DND-41 (cell line): ENCODE measurements at regions not wholly inside any gene's neighbourhood (a gene's known extent, or its start where the extent isn't known, plus 50 kb on each side); places are given as distances from the start of the nearest gene placed in this dataset.

Source experiments
- EZH2 ChIP-seq: IDR thresholded peaks from 3 replicates; pipeline ENCODE4 v1.6.1; 2012; ENCODE audit warnings: borderline replicate concordance, low read depth, mild to moderate bottlenecking, moderate library complexity, low read length, inconsistent platforms; ENCODE audit not compliant: severe bottlenecking
- TF ChIP-seq, protein P1 (sequence below): IDR thresholded peaks from 2 replicates; pipeline ENCODE4 v1.5.1; 2012; ENCODE audit warnings: borderline replicate concordance, low read length, moderate library complexity, mild to moderate bottlenecking; ENCODE audit not compliant: poor library complexity, severe bottlenecking; ENCODE audit errors: extremely low read depth

DNA sequence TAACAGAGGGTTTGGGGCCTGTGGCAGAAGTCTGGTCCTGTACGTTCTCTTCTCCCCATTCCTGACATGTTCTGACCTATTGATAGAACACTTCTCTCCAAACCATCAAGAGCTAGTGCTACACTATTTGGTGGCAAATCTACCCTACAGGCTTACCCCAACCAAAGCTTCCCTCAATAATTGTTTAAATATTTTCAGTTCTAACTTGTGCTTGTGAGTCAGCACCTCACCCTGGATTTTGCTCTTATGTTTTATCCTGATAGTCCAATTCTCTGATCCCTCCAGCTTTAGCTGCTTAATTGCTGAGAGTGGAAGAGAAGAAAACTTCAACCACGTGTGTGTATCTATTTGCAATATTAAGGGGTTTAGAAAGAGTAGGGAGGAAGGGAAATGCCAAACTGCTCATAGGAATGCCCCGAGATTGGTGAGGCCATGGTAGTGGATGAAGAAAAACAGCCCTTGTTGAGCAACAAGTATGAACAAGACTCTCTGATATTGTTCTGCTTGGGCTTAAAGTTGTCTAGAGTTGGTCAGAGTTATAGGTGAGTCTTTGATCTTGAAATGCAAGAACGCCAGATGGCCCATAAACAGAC is 67.8 kb upstream of the PARD3B start:
- TF ChIP-seq, protein P1, sequence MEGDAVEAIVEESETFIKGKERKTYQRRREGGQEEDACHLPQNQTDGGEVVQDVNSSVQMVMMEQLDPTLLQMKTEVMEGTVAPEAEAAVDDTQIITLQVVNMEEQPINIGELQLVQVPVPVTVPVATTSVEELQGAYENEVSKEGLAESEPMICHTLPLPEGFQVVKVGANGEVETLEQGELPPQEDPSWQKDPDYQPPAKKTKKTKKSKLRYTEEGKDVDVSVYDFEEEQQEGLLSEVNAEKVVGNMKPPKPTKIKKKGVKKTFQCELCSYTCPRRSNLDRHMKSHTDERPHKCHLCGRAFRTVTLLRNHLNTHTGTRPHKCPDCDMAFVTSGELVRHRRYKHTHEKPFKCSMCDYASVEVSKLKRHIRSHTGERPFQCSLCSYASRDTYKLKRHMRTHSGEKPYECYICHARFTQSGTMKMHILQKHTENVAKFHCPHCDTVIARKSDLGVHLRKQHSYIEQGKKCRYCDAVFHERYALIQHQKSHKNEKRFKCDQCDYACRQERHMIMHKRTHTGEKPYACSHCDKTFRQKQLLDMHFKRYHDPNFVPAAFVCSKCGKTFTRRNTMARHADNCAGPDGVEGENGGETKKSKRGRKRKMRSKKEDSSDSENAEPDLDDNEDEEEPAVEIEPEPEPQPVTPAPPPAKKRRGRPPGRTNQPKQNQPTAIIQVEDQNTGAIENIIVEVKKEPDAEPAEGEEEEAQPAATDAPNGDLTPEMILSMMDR, result no peak
- TF ChIP-seq EZH2, result no peak
